ENCODE measurements at regions not wholly inside any gene's neighbourhood (a gene's known extent, or its start where the extent isn't known, plus 50 kb on each side); places are given as distances from the start of the nearest gene placed in this dataset.
"Not testable (repeated sequence)": the region's sequence is repeated elsewhere in the genome, so short reads cannot be mapped to it uniquely, and the experiment has no call there.

- not testable (repeated sequence) for TF ChIP-seq CTCF (IDR thresholded peaks at IDR 0.05; ENCODE audit: insufficient read depth, low read length); GABPA (IDR thresholded peaks at IDR 0.05; ENCODE audit: low read depth); POLR2AphosphoS5 (IDR thresholded peaks at IDR 0.05; ENCODE audit: low read depth)
These were observed 236.4 kb downstream of the PAPSS1 start for GRCh38 chr4:107483621-107484020.
